CD8-positive, alpha-beta memory T cell (primary cell): ENCODE measurements at regions not wholly inside any gene's neighbourhood (a gene's known extent, or its start where the extent isn't known, plus 50 kb on each side); places are given as distances from the start of the nearest gene placed in this dataset.
"Not testable (repeated sequence)": the region's sequence is repeated elsewhere in the genome, so short reads cannot be mapped to it uniquely, and the experiment has no call there.

Source experiments
- CTCF ChIA-PET: fragments of 350-600 bp; sonication (Branson Sonifier 250); formaldehyde crosslinking; loops from one replicate; lab custom pipeline; 2021; ENCODE audit warnings: antibody characterized with exemption; lab: Charles Lee
- POLR2A ChIA-PET: fragments of 350-600 bp; sonication (Branson Sonifier 250); formaldehyde crosslinking; loops from one replicate; lab custom pipeline; 2021; ENCODE audit warnings: antibody characterized with exemption; lab: Charles Lee
- DNase-seq, 5 donors: peaks; one replicate each; pipeline versions ENCODE4 v3.0.0 to v3.0.0-alpha.2; 2020 to 2022; ENCODE audit warnings: mixed read lengths in 1 of 5
- H3K27ac ChIP-seq: one replicate; pipeline ENCODE4 v1.7.0; 2013; ENCODE audit warnings: low read depth, mild to moderate bottlenecking, low read length, moderate library complexity
- H3K27me3 ChIP-seq: 2 replicates; pipeline ENCODE4 v1.7.0; 2013; ENCODE audit warnings: low read length, mild to moderate bottlenecking; ENCODE audit not compliant: insufficient read depth, poor library complexity, severe bottlenecking
- H3K36me3 ChIP-seq: 2 replicates; pipeline ENCODE4 v1.7.0; 2013; ENCODE audit warnings: mild to moderate bottlenecking, low read length, moderate library complexity; ENCODE audit not compliant: insufficient read depth
- H3K4me1 ChIP-seq: 2 replicates; pipeline ENCODE4 v1.7.0; 2013; ENCODE audit warnings: mild to moderate bottlenecking, low read length, moderate library complexity; ENCODE audit not compliant: insufficient read depth
- H3K4me3 ChIP-seq: 2 replicates; pipeline ENCODE4 v1.7.0; 2013; ENCODE audit warnings: mild to moderate bottlenecking, low read length
- H3K9me3 ChIP-seq: 2 replicates; pipeline ENCODE4 v1.7.0; 2013; ENCODE audit warnings: mild to moderate bottlenecking, low read length
- H3K27ac Mint-ChIP-seq, 8 donors: one replicate each; pipeline ENCODE4 v1.8.0; 2020 to 2021; ENCODE audit warnings: mixed read lengths in 8 of 8, mild to moderate bottlenecking in 6 of 8, inconsistent platforms in 3 of 8, moderate library complexity in 3 of 8
- H3K27me3 Mint-ChIP-seq, 2 donors: one replicate each; pipeline ENCODE4 v1.8.0; 2020 to 2021; ENCODE audit warnings: mixed read lengths in 2 of 2, mild to moderate bottlenecking in 1 of 2, moderate library complexity in 1 of 2
- H3K36me3 Mint-ChIP-seq, 3 donors: one replicate each; pipeline ENCODE4 v1.8.0; 2020 to 2021; ENCODE audit warnings: mixed read lengths in 3 of 3, inconsistent platforms in 1 of 3, mild to moderate bottlenecking in 1 of 3
- H3K4me1 Mint-ChIP-seq, 3 donors: one replicate each; pipeline ENCODE4 v1.8.0; 2020 to 2021; ENCODE audit warnings: mixed read lengths in 3 of 3, inconsistent platforms in 1 of 3, mild to moderate bottlenecking in 1 of 3
- H3K4me3 Mint-ChIP-seq, 7 donors: one replicate each; pipeline ENCODE4 v1.8.0; 2020 to 2021; ENCODE audit warnings: mixed read lengths in 7 of 7, mild to moderate bottlenecking in 6 of 7, moderate library complexity in 4 of 7, inconsistent platforms in 2 of 7
- H3K9me3 Mint-ChIP-seq, 5 donors: one replicate each; pipeline ENCODE4 v1.8.0; 2020 to 2022; ENCODE audit warnings: mixed read lengths in 5 of 5, mild to moderate bottlenecking in 3 of 5, moderate library complexity in 2 of 5, inconsistent platforms in 1 of 5

GRCh38 chr2:64742678-64743077 is 89.0 kb upstream of the SERTAD2 start:
- Mint-ChIP-seq H3K4me3 (no peak overlapping the region), H3K27me3 (no peaks in the 10 kb centered on the region), H3K9me3 (no peaks in the 10 kb centered on the region), H3K27ac (no peak overlapping the region), H3K4me1 (peaks cover 0 to 21% (median 5%) of the 10 kb centered on the region in 3 donors), H3K36me3 (peaks cover 0 to 2% (median 0%) of the 10 kb centered on the region in 3 donors)
- Histone ChIP-seq H3K9me3 (no peaks in the 10 kb centered on the region), H3K27ac (no peak overlapping the region), H3K4me3 (no peak overlapping the region), H3K36me3 (no peaks in the 10 kb centered on the region), H3K27me3 (no peaks in the 10 kb centered on the region), H3K4me1 (no peaks in the 10 kb centered on the region)
- CTCF ChIA-PET = interaction anchor here (0.9 to 1.5 kb wide), 4 partner anchors 17 to 96 kb away, joined by 3 to 6 read pairs (median 4); partner anchors contain the start of gene SERTAD2
- no peak for DNase-seq
- POLR2A ChIA-PET = interaction anchor here (2.0 kb wide), 1 partner anchor 89 kb away, joined by 6 read pairs; the partner anchor contains the start of gene SERTAD2

DNA sequence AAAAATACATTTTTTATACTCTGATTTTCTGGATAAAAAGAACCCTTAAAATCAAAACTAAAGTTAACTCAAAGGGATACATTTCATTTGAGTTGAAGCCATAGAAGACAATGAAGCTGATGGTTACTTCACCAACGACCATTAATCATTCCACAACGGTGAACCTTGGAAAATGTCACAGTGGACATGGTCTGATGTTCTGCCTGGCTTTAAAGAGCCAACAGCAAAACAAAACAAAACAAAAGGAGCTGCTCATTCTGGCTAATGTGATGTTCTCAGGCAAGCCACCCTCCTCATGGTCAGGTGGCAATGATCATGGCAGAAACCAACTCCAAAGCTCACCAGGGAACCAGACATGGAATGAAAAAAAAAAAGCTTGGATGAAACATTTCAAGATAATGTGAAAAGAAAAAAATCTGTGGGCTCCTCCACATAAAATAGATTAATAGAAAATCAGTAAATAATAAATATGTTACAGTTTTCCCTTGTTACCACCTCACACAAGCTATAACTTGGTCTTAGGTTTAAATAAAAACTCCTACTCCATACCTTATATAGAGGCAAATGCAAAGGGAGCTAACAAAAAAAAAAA is 90.1 kb upstream of the SERTAD2 start:
- CTCF ChIA-PET = interaction anchor here (1.5 kb wide), 1 partner anchor 8 kb away, joined by 3 read pairs; no protein-coding TSS in a partner anchor
- H3K9me3 Mint-ChIP-seq = no peaks in the 10 kb centered on the region
- H3K36me3 Mint-ChIP-seq = peaks cover 0 to 2% (median 0%) of the 10 kb centered on the region in 3 donors
- peaks cover 4% of the 10 kb centered on the region for H3K4me1 ChIP-seq
- no peak overlapping the region for H3K4me3 Mint-ChIP-seq
- H3K9me3 ChIP-seq = no peaks in the 10 kb centered on the region
- H3K36me3 ChIP-seq = no peaks in the 10 kb centered on the region
- no peaks in the 10 kb centered on the region for H3K27me3 ChIP-seq
- DNase-seq = no peak
- no peak overlapping the region for H3K27ac Mint-ChIP-seq
- POLR2A ChIA-PET = interaction anchor here (0.7 to 1.3 kb wide), 3 partner anchors 24 to 100 kb away, joined by 3 read pairs; no protein-coding TSS in a partner anchor
- no peaks in the 10 kb centered on the region for H3K27me3 Mint-ChIP-seq
- H3K27ac ChIP-seq = no peak overlapping the region
- no peak overlapping the region for H3K4me3 ChIP-seq
- peaks cover 4 to 19% (median 6%) of the 10 kb centered on the region in 3 donors for H3K4me1 Mint-ChIP-seq

- no peak overlapping the region for H3K4me3 Mint-ChIP-seq
- Histone ChIP-seq H3K9me3 (no peaks in the 10 kb centered on the region), H3K4me3 (no peak overlapping the region), H3K27ac (no peak overlapping the region), H3K4me1 (peaks cover 12% of the 10 kb centered on the region), H3K27me3 (no peaks in the 10 kb centered on the region), H3K36me3 (no peaks in the 10 kb centered on the region)
- peaks cover 0 to 8% (median 2%) of the 10 kb centered on the region in 3 donors for H3K36me3 Mint-ChIP-seq
- peaks cover 16 to 30% (median 16%) of the 10 kb centered on the region in 3 donors for H3K4me1 Mint-ChIP-seq
- ChIA-PET CTCF (no interaction called here), POLR2A (no interaction called here)
- no peaks in the 10 kb centered on the region for H3K9me3 Mint-ChIP-seq
- no peak for DNase-seq
- no peak overlapping the region for H3K27ac Mint-ChIP-seq
- peaks cover 0 to 1% of the 10 kb centered on the region in 2 donors for H3K27me3 Mint-ChIP-seq
Observed at GRCh38 chr2:64745562-64745961, 91.8 kb upstream of the SERTAD2 start.

DNA sequence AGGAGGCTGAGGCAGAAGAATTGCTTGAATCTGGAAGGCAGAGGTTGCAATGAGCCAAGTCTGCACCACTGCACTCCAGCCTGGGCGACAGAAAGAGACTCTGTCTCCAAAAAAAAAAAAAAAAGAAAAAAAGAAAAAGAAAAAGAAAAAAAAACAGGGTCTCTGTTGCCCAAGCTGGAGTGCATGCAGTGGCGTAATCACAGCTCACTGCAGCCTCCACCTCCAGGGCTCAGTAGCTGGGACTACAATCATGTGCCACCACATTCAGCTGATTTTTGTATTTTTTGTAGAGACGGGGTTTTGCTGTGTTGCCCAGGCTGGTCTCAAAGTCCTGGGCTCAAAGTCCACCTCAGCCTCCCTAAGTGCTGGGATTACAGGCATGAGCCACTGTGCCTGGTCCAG is 94.0 kb upstream of the SERTAD2 start:
- not testable (repeated sequence) for H3K27me3 Mint-ChIP-seq, H3K27me3 ChIP-seq, H3K9me3 Mint-ChIP-seq, H3K36me3 ChIP-seq, H3K4me3 Mint-ChIP-seq, H3K27ac Mint-ChIP-seq, H3K27ac ChIP-seq, H3K9me3 ChIP-seq, DNase-seq, H3K4me3 ChIP-seq
- ChIA-PET CTCF (interaction anchor here (0.9 to 6.2 kb wide), 3 partner anchors 85 to 101 kb away, joined by 3 to 65 read pairs (median 5); partner anchors contain the start of gene SERTAD2), POLR2A (interaction anchor here (6.2 kb wide), 1 partner anchor 94 kb away, joined by 167 read pairs; the partner anchor contains the start of gene SERTAD2)
- peaks cover 17% of the 10 kb centered on the region for H3K4me1 ChIP-seq
- peaks cover 0 to 16% (median 2%) of the 10 kb centered on the region in 3 donors for H3K36me3 Mint-ChIP-seq
- H3K4me1 Mint-ChIP-seq = peaks cover 22 to 40% (median 27%) of the 10 kb centered on the region in 3 donors

DNA sequence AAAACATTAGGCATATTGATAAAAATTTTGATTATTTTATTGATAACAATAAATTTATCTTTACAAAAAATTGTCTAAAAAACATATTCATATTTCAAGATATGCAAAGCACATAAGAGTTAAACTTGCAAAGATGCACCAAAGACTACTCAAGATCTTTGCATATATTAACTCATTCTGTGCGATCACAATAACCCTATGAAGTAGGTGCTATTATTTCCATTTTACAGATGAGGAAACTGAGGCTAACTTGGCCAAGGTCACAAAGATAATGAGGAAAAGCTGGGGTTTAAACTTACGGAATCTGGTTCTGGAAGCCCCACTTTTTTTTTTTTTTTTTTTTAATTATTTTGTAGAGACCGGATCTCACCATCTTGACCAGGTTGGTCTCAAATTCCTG is 94.4 kb upstream of the SERTAD2 start:
- DNase-seq = no peak
- Histone ChIP-seq H3K4me3 (no peak overlapping the region), H3K27me3 (no peaks in the 10 kb centered on the region), H3K36me3 (no peaks in the 10 kb centered on the region), H3K4me1 (peaks cover 17% of the 10 kb centered on the region), H3K27ac (no peak overlapping the region), H3K9me3 (no peaks in the 10 kb centered on the region)
- Mint-ChIP-seq H3K4me3 (no peak overlapping the region), H3K27me3 (peaks cover 0 to 2% of the 10 kb centered on the region in 2 donors), H3K4me1 (peaks cover 22 to 41% (median 27%) of the 10 kb centered on the region in 3 donors), H3K36me3 (peaks cover 0 to 16% (median 2%) of the 10 kb centered on the region in 3 donors), H3K9me3 (no peaks in the 10 kb centered on the region), H3K27ac (peak overlapping the region in 2 of 8 donors; percentile 71 to 72)
- ChIA-PET POLR2A (interaction anchor here (3.2 to 6.2 kb wide), 3 partner anchors 21 to 103 kb away, joined by 22 to 167 read pairs (median 25); partner anchors contain the start of gene SERTAD2), CTCF (interaction anchor here (1.6 to 6.2 kb wide), 2 partner anchors 94 to 102 kb away, joined by 5 to 65 read pairs; partner anchors contain the start of gene SERTAD2)

DNA sequence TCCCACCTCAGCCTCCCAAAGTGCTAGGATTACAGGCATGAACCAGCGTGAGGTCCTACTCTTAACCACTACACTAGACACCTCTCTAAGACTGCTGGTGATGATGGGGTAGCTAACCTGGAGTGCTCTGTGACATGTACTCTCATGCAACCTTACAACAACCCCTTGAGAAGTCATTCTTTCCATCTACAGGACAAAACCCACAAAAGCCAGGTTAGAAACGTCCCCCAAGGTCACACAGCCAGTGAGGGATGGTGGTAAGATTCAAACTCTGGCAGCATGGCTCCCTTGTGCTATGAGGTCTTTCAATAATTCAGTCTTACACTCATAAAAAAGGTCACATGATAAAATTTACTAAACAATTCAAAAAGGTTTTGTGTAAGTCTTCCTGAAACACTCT is 94.8 kb upstream of the SERTAD2 start:
- no peaks in the 10 kb centered on the region for H3K36me3 ChIP-seq
- peaks cover 0 to 16% (median 2%) of the 10 kb centered on the region in 3 donors for H3K36me3 Mint-ChIP-seq
- ChIA-PET POLR2A (interaction anchor here (0.8 to 6.2 kb wide), 5 partner anchors 19 to 139 kb away, joined by 3 to 167 read pairs (median 25); partner anchors contain the start of gene SERTAD2), CTCF (interaction anchor here (1.1 to 6.2 kb wide), 3 partner anchors 18 to 95 kb away, joined by 5 to 65 read pairs (median 6); partner anchors contain the start of gene SERTAD2)
- peak overlapping the region in 6 of 7 donors; percentile 53 to 99 (median 93) for H3K4me3 Mint-ChIP-seq
- peaks cover 17% of the 10 kb centered on the region for H3K4me1 ChIP-seq
- H3K27ac Mint-ChIP-seq = peak overlapping the region; percentile 65 to 99 (median 80)
- no peaks in the 10 kb centered on the region for H3K9me3 Mint-ChIP-seq
- DNase-seq = no peak
- H3K27me3 Mint-ChIP-seq = peaks cover 0 to 2% of the 10 kb centered on the region in 2 donors
- H3K27me3 ChIP-seq = no peaks in the 10 kb centered on the region
- H3K9me3 ChIP-seq = no peaks in the 10 kb centered on the region
- no peak overlapping the region for H3K27ac ChIP-seq
- H3K4me1 Mint-ChIP-seq = peaks cover 22 to 41% (median 27%) of the 10 kb centered on the region in 3 donors
- no peak overlapping the region for H3K4me3 ChIP-seq

DNA sequence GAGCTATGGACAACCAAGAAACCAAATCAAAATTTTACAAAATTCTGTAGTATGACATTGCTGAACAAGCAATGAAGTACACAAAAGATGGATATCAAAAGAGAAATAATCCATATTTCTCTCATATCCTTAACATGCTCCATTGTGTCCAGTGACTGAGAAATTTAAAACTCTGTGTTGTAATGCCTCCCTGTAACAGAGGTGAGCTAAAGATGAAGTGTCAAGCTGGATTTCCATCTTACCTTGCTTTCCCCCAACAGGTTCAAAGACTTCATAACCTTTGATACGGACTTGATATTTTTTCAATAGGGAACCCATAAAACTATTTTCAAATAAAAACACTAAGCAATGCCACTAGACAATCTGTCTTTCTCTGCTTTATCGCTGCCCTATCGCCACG is 95.7 kb upstream of the SERTAD2 start:
- peak overlapping the region; percentile 90 to 100 (median 99) for H3K4me3 Mint-ChIP-seq
- H3K4me3 ChIP-seq = peak overlapping the region; percentile 96
- peaks cover 22 to 38% (median 27%) of the 10 kb centered on the region in 3 donors for H3K4me1 Mint-ChIP-seq

More for the DNA sequence above, 95.7 kb upstream of the SERTAD2 start:
- no peaks in the 10 kb centered on the region for H3K27me3 ChIP-seq
- no peaks in the 10 kb centered on the region for H3K36me3 ChIP-seq
- CTCF ChIA-PET = interaction anchor here (0.8 to 6.2 kb wide), 8 partner anchors 8 to 103 kb away, joined by 4 to 65 read pairs (median 6); partner anchors contain the start of gene SERTAD2
- no peaks in the 10 kb centered on the region for H3K9me3 ChIP-seq
- DNase-seq = no peak
- peak overlapping the region; percentile 93 to 99 (median 98) for H3K27ac Mint-ChIP-seq
- peaks cover 0 to 16% (median 2%) of the 10 kb centered on the region in 3 donors for H3K36me3 Mint-ChIP-seq
- H3K27ac ChIP-seq = peak overlapping the region; percentile 90
- POLR2A ChIA-PET = interaction anchor here (0.6 to 6.2 kb wide), 14 partner anchors 15 to 304 kb away, joined by 3 to 167 read pairs (median 6); partner anchors contain the start of genes AFTPH and SERTAD2
- peaks cover 17% of the 10 kb centered on the region for H3K4me1 ChIP-seq
- H3K27me3 Mint-ChIP-seq = peaks cover 0 to 2% of the 10 kb centered on the region in 2 donors
- no peaks in the 10 kb centered on the region for H3K9me3 Mint-ChIP-seq
